ENCODE measurements at regions not wholly inside any gene's neighbourhood (a gene's known extent, or its start where the extent isn't known, plus 50 kb on each side); places are given as distances from the start of the nearest gene placed in this dataset.
"Not testable (repeated sequence)": the region's sequence is repeated elsewhere in the genome, so short reads cannot be mapped to it uniquely, and the experiment has no call there.

- Histone ChIP-seq H3K4me1 (ENCODE audit: control insufficient read depth in 3 of 3, insufficient read depth in 3 of 3, low read length in 3 of 3) (no peaks in the 10 kb centered on the region), H3K36me3 (ENCODE audit: control insufficient read depth in 3 of 3, insufficient read depth in 3 of 3, low read length in 3 of 3) (no peaks in the 10 kb centered on the region), H3K9me3 (ENCODE audit: control insufficient read depth in 3 of 3, low read length in 3 of 3) (no peaks in the 10 kb centered on the region), H3K4me3 (ENCODE audit: low read length in 3 of 3) (no peak overlapping the region), H3K9ac (ENCODE audit: low read depth in 1 of 3, low read length in 3 of 3) (no peak overlapping the region), H3K27me3 (ENCODE audit: control insufficient read depth in 3 of 3, insufficient read depth in 3 of 3, low read length in 3 of 3) (no peaks in the 10 kb centered on the region), H3K27ac (ENCODE audit: low read depth, low read length) (no peak overlapping the region)
Observed at GRCh38 chr6:18527836-18528743, 140.9 kb downstream of the RNF144B start.

DNA sequence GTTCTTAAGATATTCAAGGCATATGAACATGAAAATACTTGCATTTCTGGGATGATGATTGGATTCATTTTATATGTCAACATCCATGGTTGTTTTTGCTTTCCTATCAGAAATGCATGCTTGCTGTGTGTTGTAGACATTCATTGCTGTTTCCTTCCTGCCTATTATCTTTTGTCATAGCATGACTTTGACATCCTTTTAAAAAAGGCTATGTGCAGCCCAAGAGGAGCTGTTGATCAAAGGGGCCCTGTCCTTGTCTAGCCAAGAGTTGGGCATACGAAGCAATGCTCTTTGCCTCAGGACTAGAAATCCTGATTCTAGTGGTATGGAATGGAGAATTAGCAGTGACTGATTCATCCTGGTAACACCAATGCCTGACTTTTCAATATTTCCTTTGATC is 143.1 kb downstream of the RNF144B start:
- no peaks in the 10 kb centered on the region for H3K4me1 ChIP-seq (ENCODE audit: control insufficient read depth in 3 of 3, insufficient read depth in 3 of 3, low read length in 3 of 3)
- H3K27me3 ChIP-seq (ENCODE audit: control insufficient read depth in 3 of 3, insufficient read depth in 3 of 3, low read length in 3 of 3): no peaks in the 10 kb centered on the region
- H3K4me3 ChIP-seq (ENCODE audit: low read length in 3 of 3): no peak overlapping the region

DNA sequence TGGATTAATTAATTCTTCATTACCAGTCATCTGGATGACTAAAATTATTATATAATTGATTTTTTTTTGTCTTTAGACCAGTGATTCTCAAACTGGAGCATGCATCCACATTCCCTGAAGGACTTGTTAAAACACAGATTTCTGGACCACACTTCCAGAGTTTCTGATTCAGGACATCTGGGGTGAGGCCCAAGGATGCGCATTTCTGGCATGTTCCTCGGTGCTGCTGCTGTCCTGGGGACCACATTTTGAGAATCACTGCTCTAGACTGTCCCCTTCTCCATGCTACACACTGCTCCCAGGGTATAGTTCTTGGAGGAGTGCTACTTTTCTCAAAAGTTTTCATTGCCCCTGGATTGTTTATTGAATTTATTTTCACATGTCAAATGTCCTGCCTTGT is 145.0 kb downstream of the RNF144B start:
- Histone ChIP-seq H3K27me3 (ENCODE audit: control insufficient read depth in 3 of 3, insufficient read depth in 3 of 3, low read length in 3 of 3) (no peaks in the 10 kb centered on the region), H3K27ac (ENCODE audit: low read depth, low read length) (no peak overlapping the region), H3K4me1 (ENCODE audit: control insufficient read depth in 3 of 3, insufficient read depth in 3 of 3, low read length in 3 of 3) (no peaks in the 10 kb centered on the region), H3K36me3 (ENCODE audit: control insufficient read depth in 3 of 3, insufficient read depth in 3 of 3, low read length in 3 of 3) (no peaks in the 10 kb centered on the region), H3K4me3 (ENCODE audit: low read length in 3 of 3) (no peak overlapping the region), H3K9me3 (ENCODE audit: control insufficient read depth in 3 of 3, low read length in 3 of 3) (no peaks in the 10 kb centered on the region), H3K9ac (ENCODE audit: low read depth in 1 of 3, low read length in 3 of 3) (no peak overlapping the region)

More for the DNA sequence above, 143.1 kb downstream of the RNF144B start:
- Histone ChIP-seq H3K9ac (ENCODE audit: low read depth in 1 of 3, low read length in 3 of 3) (no peak overlapping the region), H3K36me3 (ENCODE audit: control insufficient read depth in 3 of 3, insufficient read depth in 3 of 3, low read length in 3 of 3) (no peaks in the 10 kb centered on the region), H3K27ac (ENCODE audit: low read depth, low read length) (no peak overlapping the region), H3K9me3 (ENCODE audit: control insufficient read depth in 3 of 3, low read length in 3 of 3) (no peaks in the 10 kb centered on the region)

- no peaks in the 10 kb centered on the region for H3K4me1 ChIP-seq (ENCODE audit: control insufficient read depth in 3 of 3, insufficient read depth in 3 of 3, low read length in 3 of 3)
- H3K27me3 ChIP-seq (ENCODE audit: control insufficient read depth in 3 of 3, insufficient read depth in 3 of 3, low read length in 3 of 3): no peaks in the 10 kb centered on the region
- H3K9ac ChIP-seq (ENCODE audit: low read depth in 1 of 3, low read length in 3 of 3): no peak overlapping the region
- no peak overlapping the region for H3K4me3 ChIP-seq (ENCODE audit: low read length in 3 of 3)
- no peaks in the 10 kb centered on the region for H3K36me3 ChIP-seq (ENCODE audit: control insufficient read depth in 3 of 3, insufficient read depth in 3 of 3, low read length in 3 of 3)
- H3K9me3 ChIP-seq (ENCODE audit: control insufficient read depth in 3 of 3, low read length in 3 of 3): no peaks in the 10 kb centered on the region
- H3K27ac ChIP-seq (ENCODE audit: low read depth, low read length): no peak overlapping the region
Observed at GRCh38 chr6:18533793-18534192, 146.6 kb downstream of the RNF144B start.

GRCh38 chr6:18536591-18537055 is 149.5 kb downstream of the RNF144B start:
- Histone ChIP-seq H3K36me3 (ENCODE audit: control insufficient read depth in 3 of 3, insufficient read depth in 3 of 3, low read length in 3 of 3) (no peaks in the 10 kb centered on the region), H3K27me3 (ENCODE audit: control insufficient read depth in 3 of 3, insufficient read depth in 3 of 3, low read length in 3 of 3) (no peaks in the 10 kb centered on the region), H3K4me1 (ENCODE audit: control insufficient read depth in 3 of 3, insufficient read depth in 3 of 3, low read length in 3 of 3) (no peaks in the 10 kb centered on the region), H3K9me3 (ENCODE audit: control insufficient read depth in 3 of 3, low read length in 3 of 3) (no peaks in the 10 kb centered on the region), H3K4me3 (ENCODE audit: low read length in 3 of 3) (no peak overlapping the region), H3K9ac (ENCODE audit: low read depth in 1 of 3, low read length in 3 of 3) (no peak overlapping the region), H3K27ac (ENCODE audit: low read depth, low read length) (no peak overlapping the region)

GRCh38 chr6:18538315-18538714 is 151.2 kb downstream of the RNF144B start:
- H3K9ac ChIP-seq (ENCODE audit: low read depth in 1 of 3, low read length in 3 of 3): no peak overlapping the region

DNA sequence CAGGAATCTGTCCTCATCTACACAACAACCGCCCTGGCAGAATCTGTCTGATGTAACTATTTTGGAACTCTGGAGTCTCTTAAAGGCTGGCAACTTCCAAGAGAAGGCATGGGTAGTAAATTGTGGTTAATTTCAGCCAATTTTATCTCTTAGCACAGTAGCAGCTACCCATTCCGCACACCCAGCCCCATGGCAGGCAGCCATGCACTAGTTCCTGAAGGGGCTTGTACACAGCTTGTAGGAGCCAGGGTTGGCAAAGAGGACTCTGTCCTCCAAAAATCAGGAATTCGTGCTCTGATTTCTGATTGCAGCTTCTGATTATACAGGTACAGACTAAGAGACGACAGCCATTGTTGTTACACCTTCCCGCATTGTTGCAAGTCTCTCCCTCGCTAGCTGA is 155.9 kb downstream of the RNF144B start:
- H3K36me3 ChIP-seq (ENCODE audit: control insufficient read depth in 3 of 3, insufficient read depth in 3 of 3, low read length in 3 of 3): no peaks in the 10 kb centered on the region
- H3K9me3 ChIP-seq (ENCODE audit: control insufficient read depth in 3 of 3, low read length in 3 of 3): peaks cover 0 to 2% (median 0%) of the 10 kb centered on the region in 3 donors
- H3K27me3 ChIP-seq (ENCODE audit: control insufficient read depth in 3 of 3, insufficient read depth in 3 of 3, low read length in 3 of 3): no peaks in the 10 kb centered on the region
- H3K4me1 ChIP-seq (ENCODE audit: control insufficient read depth in 3 of 3, insufficient read depth in 3 of 3, low read length in 3 of 3): no peaks in the 10 kb centered on the region
- no peak overlapping the region for H3K9ac ChIP-seq (ENCODE audit: low read depth in 1 of 3, low read length in 3 of 3)
- H3K27ac ChIP-seq (ENCODE audit: low read depth, low read length): no peak overlapping the region
- H3K4me3 ChIP-seq (ENCODE audit: low read length in 3 of 3): no peak overlapping the region

More at GRCh38 chr6:18538315-18538714, 151.2 kb downstream of the RNF144B start:
- no peaks in the 10 kb centered on the region for H3K4me1 ChIP-seq (ENCODE audit: control insufficient read depth in 3 of 3, insufficient read depth in 3 of 3, low read length in 3 of 3)
- H3K27me3 ChIP-seq (ENCODE audit: control insufficient read depth in 3 of 3, insufficient read depth in 3 of 3, low read length in 3 of 3): no peaks in the 10 kb centered on the region
- no peak overlapping the region for H3K4me3 ChIP-seq (ENCODE audit: low read length in 3 of 3)
- no peak overlapping the region for H3K27ac ChIP-seq (ENCODE audit: low read depth, low read length)
- no peaks in the 10 kb centered on the region for H3K36me3 ChIP-seq (ENCODE audit: control insufficient read depth in 3 of 3, insufficient read depth in 3 of 3, low read length in 3 of 3)
- peaks cover 0 to 2% (median 0%) of the 10 kb centered on the region in 3 donors for H3K9me3 ChIP-seq (ENCODE audit: control insufficient read depth in 3 of 3, low read length in 3 of 3)

- H3K27ac ChIP-seq (ENCODE audit: low read depth, low read length); H3K4me1 ChIP-seq (ENCODE audit: control insufficient read depth in 3 of 3, insufficient read depth in 3 of 3, low read length in 3 of 3); H3K9ac ChIP-seq (ENCODE audit: low read depth in 1 of 3, low read length in 3 of 3); H3K36me3 ChIP-seq (ENCODE audit: control insufficient read depth in 3 of 3, insufficient read depth in 3 of 3, low read length in 3 of 3); H3K27me3 ChIP-seq (ENCODE audit: control insufficient read depth in 3 of 3, insufficient read depth in 3 of 3, low read length in 3 of 3); H3K4me3 ChIP-seq (ENCODE audit: low read length in 3 of 3); H3K9me3 ChIP-seq (ENCODE audit: control insufficient read depth in 3 of 3, low read length in 3 of 3): not testable (repeated sequence)
Observed at GRCh38 chr6:18545142-18545541, 158.0 kb downstream of the RNF144B start.

DNA sequence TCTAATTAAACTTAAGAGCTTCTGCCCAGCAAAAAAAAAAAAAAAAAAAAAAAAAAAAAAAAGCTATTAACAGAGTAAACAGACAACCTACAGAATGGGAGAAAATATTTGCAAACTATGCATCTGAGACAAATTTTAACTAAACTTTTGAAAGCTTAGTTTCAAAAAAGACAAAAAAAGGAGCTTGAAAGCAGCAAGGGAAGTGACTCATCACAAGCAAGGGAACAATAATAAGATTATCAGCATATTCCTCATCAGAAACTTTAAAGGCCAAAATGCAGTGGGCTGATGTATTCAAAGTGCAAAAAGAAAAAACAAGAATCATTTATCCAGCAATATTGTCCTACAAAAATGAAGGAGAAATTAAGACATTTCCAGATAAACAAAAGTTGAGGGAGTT is 158.6 kb downstream of the RNF144B start:
- H3K4me3 ChIP-seq (ENCODE audit: low read length in 3 of 3): no peak overlapping the region
- peaks cover 0 to 2% (median 0%) of the 10 kb centered on the region in 3 donors for H3K9me3 ChIP-seq (ENCODE audit: control insufficient read depth in 3 of 3, low read length in 3 of 3)
- H3K9ac ChIP-seq (ENCODE audit: low read depth in 1 of 3, low read length in 3 of 3): no peak overlapping the region
- no peaks in the 10 kb centered on the region for H3K4me1 ChIP-seq (ENCODE audit: control insufficient read depth in 3 of 3, insufficient read depth in 3 of 3, low read length in 3 of 3)
- no peaks in the 10 kb centered on the region for H3K27me3 ChIP-seq (ENCODE audit: control insufficient read depth in 3 of 3, insufficient read depth in 3 of 3, low read length in 3 of 3)
- H3K27ac ChIP-seq (ENCODE audit: low read depth, low read length): no peak overlapping the region
- H3K36me3 ChIP-seq (ENCODE audit: control insufficient read depth in 3 of 3, insufficient read depth in 3 of 3, low read length in 3 of 3): no peaks in the 10 kb centered on the region

GRCh38 chr6:18550119-18550518 is 163.0 kb downstream of the RNF144B start:
- no peak overlapping the region for H3K4me3 ChIP-seq (ENCODE audit: low read length in 3 of 3)
- no peaks in the 10 kb centered on the region for H3K27me3 ChIP-seq (ENCODE audit: control insufficient read depth in 3 of 3, insufficient read depth in 3 of 3, low read length in 3 of 3)
- peaks cover 0 to 2% (median 0%) of the 10 kb centered on the region in 3 donors for H3K9me3 ChIP-seq (ENCODE audit: control insufficient read depth in 3 of 3, low read length in 3 of 3)

More at GRCh38 chr6:18550119-18550518, 163.0 kb downstream of the RNF144B start:
- no peak overlapping the region for H3K27ac ChIP-seq (ENCODE audit: low read depth, low read length)
- no peaks in the 10 kb centered on the region for H3K4me1 ChIP-seq (ENCODE audit: control insufficient read depth in 3 of 3, insufficient read depth in 3 of 3, low read length in 3 of 3)
- no peak overlapping the region for H3K9ac ChIP-seq (ENCODE audit: low read depth in 1 of 3, low read length in 3 of 3)
- no peaks in the 10 kb centered on the region for H3K36me3 ChIP-seq (ENCODE audit: control insufficient read depth in 3 of 3, insufficient read depth in 3 of 3, low read length in 3 of 3)

Measured in skeletal muscle tissue (tissue), 3 donors.